Suprapubic skin (tissue), 4 donors: ENCODE measurements at regions not wholly inside any gene's neighbourhood (a gene's known extent, or its start where the extent isn't known, plus 50 kb on each side); places are given as distances from the start of the nearest gene placed in this dataset.

Experiments used
- DNase-seq, 2 donors: peaks; one replicate each; pipeline ENCODE4 v3.0.0-alpha.2; 2019; ENCODE audit warnings: low spot score in 2 of 2
- H3K27ac ChIP-seq: fragments of 200-600 bp; sonication (generic); one replicate; pipeline ENCODE4 v1.5.1; 2019
- H3K27me3 ChIP-seq: fragments of 200-600 bp; sonication (generic); one replicate; pipeline ENCODE4 v1.5.1; 2019
- H3K36me3 ChIP-seq: fragments of 200-600 bp; sonication (generic); one replicate; pipeline ENCODE4 v1.5.1; 2019
- H3K4me1 ChIP-seq: fragments of 200-600 bp; sonication (generic); one replicate; pipeline ENCODE4 v1.5.1; 2019
- H3K4me3 ChIP-seq: fragments of 200-600 bp; sonication (generic); one replicate; pipeline ENCODE4 v1.5.1; 2019; ENCODE audit warnings: mild to moderate bottlenecking
- H3K9me3 ChIP-seq: fragments of 200-600 bp; sonication (generic); one replicate; pipeline ENCODE4 v1.5.1; 2019
- CTCF ChIP-seq, 2 donors: fragments of 200-600 bp in 1 of 2; fragments of 450-650 bp in 1 of 2; sonication (generic) in 1 of 2; IDR thresholded peaks; one replicate each; pipeline ENCODE4 v1.5.1; 2016 to 2019; ENCODE audit warnings: antibody characterized with exemption in 2 of 2, mild to moderate bottlenecking in 1 of 2, moderate library complexity in 1 of 2
- EP300 ChIP-seq: sonication (generic); formaldehyde crosslinking; IDR thresholded peaks from one replicate; pipeline ENCODE4 v1.6.1; 2017; ENCODE audit warnings: antibody characterized with exemption
- POLR2A ChIP-seq, 2 donors: fragments of 450-650 bp; IDR thresholded peaks; one replicate each; pipeline ENCODE4 v1.6.1; 2017; ENCODE audit warnings: antibody characterized with exemption in 2 of 2, mild to moderate bottlenecking in 2 of 2, moderate library complexity in 2 of 2
- POLR2AphosphoS5 ChIP-seq, 3 donors: sonication (generic); formaldehyde crosslinking; IDR thresholded peaks; one replicate each; pipeline ENCODE4 v1.6.1; 2017; ENCODE audit warnings: antibody characterized with exemption in 3 of 3
- WGBS: methylation state at CpG from one replicate; pipeline ENCODE4 v1.1.5; 2018; 5-methylcytosine and 5-hydroxymethylcytosine counted together

- no peak for DNase-seq
- no peaks in the 10 kb centered on the region for H3K36me3 ChIP-seq
- WGBS: 41% methylated on average over 2 of the region's 2 CpGs
- H3K4me1 ChIP-seq: no peaks in the 10 kb centered on the region
- H3K9me3 ChIP-seq: no peaks in the 10 kb centered on the region
- TF ChIP-seq POLR2AphosphoS5 (IDR thresholded peaks at IDR 0.05) (no peak), POLR2A (IDR thresholded peaks at IDR 0.05) (no peak), EP300 (no peak), CTCF (IDR thresholded peaks at IDR 0.05) (no peak)
- no peak overlapping the region for H3K4me3 ChIP-seq
- no peak overlapping the region for H3K27ac ChIP-seq
- H3K27me3 ChIP-seq: no peaks in the 10 kb centered on the region
Observed at GRCh38 chr11:37509506-37509905, 911.5 kb upstream of the RAG2 start.

GRCh38 chr11:37506531-37506930, 908.5 kb upstream of the RAG2 start:
- DNase-seq: no peak
- 68% methylated on average over 4 of the region's 4 CpGs for WGBS
- TF ChIP-seq CTCF (IDR thresholded peaks at IDR 0.05) (no peak), EP300 (no peak), POLR2AphosphoS5 (IDR thresholded peaks at IDR 0.05) (no peak), POLR2A (IDR thresholded peaks at IDR 0.05) (no peak)
- H3K4me3 ChIP-seq: no peak overlapping the region
- H3K4me1 ChIP-seq: no peaks in the 10 kb centered on the region
- H3K27ac ChIP-seq: no peak overlapping the region
- no peaks in the 10 kb centered on the region for H3K36me3 ChIP-seq
- H3K9me3 ChIP-seq: no peaks in the 10 kb centered on the region
- H3K27me3 ChIP-seq: no peaks in the 10 kb centered on the region

- H3K4me1 ChIP-seq: no peaks in the 10 kb centered on the region
- H3K27me3 ChIP-seq: no peaks in the 10 kb centered on the region
- H3K36me3 ChIP-seq: no peaks in the 10 kb centered on the region
- H3K9me3 ChIP-seq: no peaks in the 10 kb centered on the region
- WGBS: 75% methylated on average over 4 of the region's 4 CpGs
- no peak for DNase-seq
- H3K4me3 ChIP-seq: no peak overlapping the region
- H3K27ac ChIP-seq: no peak overlapping the region
- TF ChIP-seq POLR2A (IDR thresholded peaks at IDR 0.05) (no peak), POLR2AphosphoS5 (IDR thresholded peaks at IDR 0.05) (no peak), CTCF (IDR thresholded peaks at IDR 0.05) (no peak), EP300 (no peak)
Observed at GRCh38 chr11:37505406-37505805, 907.4 kb upstream of the RAG2 start.

- no peak overlapping the region for H3K4me3 ChIP-seq
- DNase-seq: no peak
- H3K4me1 ChIP-seq: no peaks in the 10 kb centered on the region
- 38% methylated on average over 3 of the region's 3 CpGs for WGBS
- H3K27ac ChIP-seq: no peak overlapping the region
- H3K27me3 ChIP-seq: no peaks in the 10 kb centered on the region
- H3K9me3 ChIP-seq: no peaks in the 10 kb centered on the region
- TF ChIP-seq CTCF (IDR thresholded peaks at IDR 0.05) (no peak), POLR2A (IDR thresholded peaks at IDR 0.05) (no peak), POLR2AphosphoS5 (IDR thresholded peaks at IDR 0.05) (no peak), EP300 (no peak)
- H3K36me3 ChIP-seq: no peaks in the 10 kb centered on the region
Observed at GRCh38 chr11:37504921-37505320, 906.9 kb upstream of the RAG2 start.

GRCh38 chr11:37504060-37504611, 906.1 kb upstream of the RAG2 start:
- Histone ChIP-seq H3K27ac (no peak overlapping the region), H3K36me3 (no peaks in the 10 kb centered on the region), H3K4me3 (no peak overlapping the region), H3K27me3 (no peaks in the 10 kb centered on the region), H3K4me1 (no peaks in the 10 kb centered on the region), H3K9me3 (no peaks in the 10 kb centered on the region)
- no peak for DNase-seq
- 69% methylated on average over 3 of the region's 3 CpGs for WGBS
- TF ChIP-seq CTCF (IDR thresholded peaks at IDR 0.05) (no peak), EP300 (no peak), POLR2AphosphoS5 (IDR thresholded peaks at IDR 0.05) (no peak), POLR2A (IDR thresholded peaks at IDR 0.05) (no peak)
